NCI-H1105 (cell line): ENCODE measurements at regions not wholly inside any gene's neighbourhood (a gene's known extent, or its start where the extent isn't known, plus 50 kb on each side); places are given as distances from the start of the nearest gene placed in this dataset.

Experiments used
- DNase-seq: peaks from one replicate; lab custom pipeline; 2025; lab: John Stamatoyannopoulos, UW

GRCh38 chr2:147468349-147468748, 376.5 kb upstream of the ACVR2A start:
- no peak for DNase-seq

GRCh38 chr2:147467441-147467840, 377.4 kb upstream of the ACVR2A start:
- no peak for DNase-seq

DNA sequence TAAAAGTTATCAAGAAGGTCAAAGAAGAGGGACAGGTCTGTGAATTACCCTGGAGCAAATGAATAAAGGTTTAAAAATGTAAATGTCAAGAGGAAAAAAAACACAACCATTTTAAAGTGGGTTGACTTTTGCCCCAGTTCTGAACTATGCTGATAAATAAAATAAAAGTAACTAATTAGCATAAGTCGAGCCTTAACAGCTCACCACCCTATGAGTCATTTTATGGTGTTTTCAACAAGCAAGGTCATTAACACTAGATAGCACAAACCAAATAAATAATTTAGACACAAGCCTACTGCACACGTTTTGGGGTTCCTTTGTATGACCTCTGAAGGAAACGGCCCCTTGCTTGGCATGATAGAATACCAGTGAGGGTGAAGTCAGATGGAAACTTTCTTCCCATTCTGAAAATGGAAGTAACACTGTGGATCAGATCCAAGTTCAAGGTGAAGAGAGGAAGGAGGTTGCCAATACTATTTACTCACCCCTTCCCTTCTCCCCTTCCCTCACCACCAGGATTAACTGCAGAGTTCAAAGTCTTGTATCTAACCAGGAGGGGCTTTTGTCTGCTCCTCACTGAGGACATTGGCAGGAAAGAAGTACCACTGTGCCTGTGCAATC, 380.0 kb upstream of the ACVR2A start:
- DNase-seq: no peak

GRCh38 chr2:147463881-147464520, 380.8 kb upstream of the ACVR2A start:
- no peak for DNase-seq

DNA sequence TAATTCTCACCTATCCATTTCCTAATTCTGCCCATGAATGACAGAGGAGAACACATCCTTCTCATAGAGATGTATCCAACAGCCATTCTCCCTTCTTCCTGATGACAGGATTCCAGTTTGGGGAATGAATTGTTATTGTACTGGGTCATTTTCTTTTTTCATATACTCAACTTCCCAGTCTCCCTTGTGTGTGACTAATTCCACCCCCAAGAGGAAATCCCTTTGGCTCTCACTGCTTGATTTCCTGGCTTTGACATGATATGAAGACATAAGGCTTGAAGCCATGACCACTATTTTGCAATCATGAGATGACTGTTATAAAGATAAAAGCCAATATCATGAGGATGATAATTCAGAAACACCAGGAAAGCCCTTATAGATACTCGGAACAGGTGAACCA, 384.7 kb upstream of the ACVR2A start:
- DNase-seq: no peak

DNA sequence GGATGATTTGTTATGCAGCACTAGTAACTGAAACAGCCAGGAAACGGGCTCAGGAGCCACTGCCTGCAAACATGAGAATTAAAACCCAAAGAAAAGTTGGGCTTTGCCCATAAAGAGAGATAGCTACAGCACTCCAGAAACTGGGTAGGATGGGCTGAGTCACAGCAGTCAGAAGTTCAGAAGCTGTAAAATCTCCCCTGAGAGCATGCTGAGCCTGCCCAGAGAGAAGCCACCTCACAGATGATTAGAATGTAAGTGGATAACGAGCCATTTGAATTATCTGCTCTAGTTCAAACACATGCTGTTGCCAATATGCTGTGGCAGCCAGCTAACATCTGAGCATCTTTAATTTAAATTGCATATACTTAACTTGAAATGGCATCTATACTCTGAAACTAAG, 388.1 kb upstream of the ACVR2A start:
- peak; percentile 38 for DNase-seq

- no peak for DNase-seq
Measured at GRCh38 chr2:147451902-147452515, 392.8 kb upstream of the ACVR2A start.

DNA sequence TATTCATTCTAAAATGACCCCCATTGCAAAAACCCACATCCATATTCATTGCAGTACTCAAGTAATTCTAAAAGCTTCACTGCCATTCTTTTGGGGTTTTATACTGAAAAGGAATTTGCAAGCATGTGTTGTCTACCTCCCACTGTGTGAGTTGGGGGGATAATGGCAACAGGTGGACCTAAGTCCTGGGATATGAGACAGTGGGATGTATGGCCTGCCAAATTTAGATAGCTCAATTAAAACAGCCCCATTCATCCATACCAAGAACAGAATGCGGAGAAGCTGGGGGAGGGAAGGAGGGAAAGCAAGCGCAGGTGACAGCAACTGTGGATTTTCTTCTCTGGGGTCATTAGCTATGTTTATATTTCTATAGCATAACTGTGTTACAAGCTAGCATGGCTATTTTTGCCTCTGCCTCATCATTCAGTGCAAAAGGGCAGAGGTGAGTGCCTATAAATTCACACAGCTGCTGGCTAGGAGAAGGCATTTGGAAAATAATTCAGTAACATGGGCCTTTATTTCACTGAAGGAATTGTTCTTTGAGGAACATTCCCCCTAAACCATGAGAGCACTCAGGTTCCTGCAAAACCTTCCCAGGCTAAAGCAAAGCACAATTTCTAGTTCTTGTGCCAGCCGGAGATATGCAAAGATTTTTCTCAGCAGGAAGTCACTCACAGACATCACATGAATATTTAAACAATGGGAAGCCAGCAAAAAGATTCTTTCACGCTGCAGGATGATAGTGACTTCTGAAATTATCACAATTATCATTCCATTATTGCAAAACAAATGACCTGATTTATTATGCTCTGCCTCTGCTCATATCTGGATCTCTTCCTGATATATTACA, 393.9 kb upstream of the ACVR2A start:
- DNase-seq: no peak

DNA sequence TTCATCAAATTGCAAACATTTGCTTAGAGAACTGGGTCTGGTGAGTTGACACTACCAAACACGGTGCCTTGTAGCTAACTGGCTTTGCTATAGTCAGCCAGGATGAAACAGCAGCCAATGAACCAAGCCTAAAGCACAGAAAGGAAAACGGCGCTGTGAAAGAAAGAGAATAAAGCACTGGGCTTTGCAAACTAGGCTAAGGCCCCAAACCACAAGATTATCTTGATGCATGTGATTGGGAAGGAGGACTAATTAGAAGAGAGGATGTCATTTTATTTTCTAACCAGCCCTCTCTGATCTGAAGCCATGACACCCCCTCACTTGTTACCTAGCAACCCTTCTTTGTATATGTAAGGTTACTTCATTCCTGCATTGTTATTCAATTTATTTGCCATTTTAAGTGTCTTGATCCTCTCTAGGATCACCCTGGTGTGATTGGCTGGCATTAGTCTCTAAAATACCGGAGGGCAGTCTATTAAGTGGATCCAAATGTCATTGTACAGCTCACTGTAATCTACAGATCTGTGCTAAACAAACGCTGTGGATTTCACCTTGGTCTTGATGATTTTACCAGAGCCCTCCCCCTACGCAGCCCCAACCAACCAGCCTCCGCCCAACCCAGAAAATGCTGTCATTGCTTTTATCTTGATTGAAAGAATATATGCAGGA, 395.4 kb upstream of the ACVR2A start:
- DNase-seq: no peak

DNA sequence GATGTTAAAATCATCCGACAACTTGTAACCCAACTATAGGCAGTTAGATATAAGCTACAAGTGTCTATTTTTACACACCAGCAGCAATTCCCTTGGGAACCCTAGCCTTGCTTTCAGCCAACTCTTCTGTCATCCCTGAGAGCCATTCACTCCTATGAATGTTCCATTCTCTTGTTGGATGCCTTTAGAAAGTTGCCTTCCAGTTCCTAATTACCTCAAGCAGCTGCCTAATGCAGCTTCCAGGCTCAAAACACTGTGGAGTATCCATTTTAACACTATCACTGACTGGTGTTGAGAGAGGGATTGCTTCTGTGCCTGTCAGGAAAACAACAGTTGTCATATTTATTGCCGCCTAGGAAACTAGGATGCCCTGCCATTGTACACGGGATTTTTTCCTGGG, 402.0 kb upstream of the ACVR2A start:
- DNase-seq: no peak

GRCh38 chr2:147441182-147441581, 403.6 kb upstream of the ACVR2A start:
- DNase-seq: no peak

DNA sequence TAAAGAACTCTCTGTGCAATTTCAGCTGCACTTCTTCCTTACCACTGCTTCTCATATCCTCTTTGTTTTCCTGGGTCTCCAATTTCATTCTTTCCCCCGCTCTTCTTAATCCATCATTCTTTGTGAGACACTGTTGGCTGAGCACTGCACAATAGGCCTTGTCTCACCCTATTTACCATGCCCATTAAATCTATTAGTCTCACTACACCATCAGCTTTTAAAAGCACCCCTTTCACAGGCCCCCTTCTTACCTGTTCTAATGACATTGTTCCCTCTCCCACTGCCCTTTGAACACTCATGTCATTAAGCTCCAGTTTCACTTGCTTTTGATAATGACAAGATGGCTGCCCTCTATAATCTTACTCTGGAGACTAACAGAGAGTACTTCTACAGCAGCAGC, 404.1 kb upstream of the ACVR2A start:
- DNase-seq: no peak

- DNase-seq: no peak
Measured at GRCh38 chr2:147439986-147440385, 404.8 kb upstream of the ACVR2A start.

DNA sequence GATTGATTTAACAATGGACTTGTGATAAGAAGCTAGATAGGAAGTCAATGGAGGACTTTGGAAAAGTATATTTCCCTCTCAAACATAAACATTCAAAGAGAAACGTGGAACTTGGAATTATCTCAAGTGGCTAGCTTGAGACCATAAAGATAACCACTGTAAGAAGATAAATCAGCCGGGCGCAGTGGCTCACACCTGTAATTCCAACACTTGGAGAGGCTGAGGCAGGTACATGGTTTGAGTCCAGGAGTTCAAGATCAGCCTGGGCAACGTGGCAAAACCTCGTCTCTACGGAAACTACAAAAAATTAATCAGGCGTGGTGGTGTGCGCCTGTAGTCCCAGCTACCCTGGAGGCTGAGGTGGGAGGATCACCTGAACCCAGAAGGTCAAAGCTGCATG, 405.9 kb upstream of the ACVR2A start:
- no peak for DNase-seq

DNA sequence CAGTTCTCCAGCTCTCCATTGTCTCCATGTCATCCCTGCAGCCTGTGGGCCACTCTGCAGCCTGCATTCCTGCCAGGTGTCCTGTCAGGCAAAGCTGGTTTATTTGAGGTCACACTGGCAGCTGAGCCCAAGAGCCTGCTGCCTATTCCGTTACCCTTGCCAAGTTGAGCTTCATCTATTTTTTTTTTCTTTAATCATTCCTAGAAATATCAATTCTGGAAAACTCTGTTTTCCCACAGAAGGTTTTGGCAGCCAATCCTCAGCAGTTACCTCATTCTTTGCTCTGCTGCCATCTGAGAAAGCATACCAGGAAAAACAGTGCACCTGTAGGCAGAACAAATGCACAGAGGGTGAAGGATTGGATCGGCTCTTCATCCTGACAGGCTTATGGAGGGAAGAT, 411.0 kb upstream of the ACVR2A start:
- no peak for DNase-seq

DNA sequence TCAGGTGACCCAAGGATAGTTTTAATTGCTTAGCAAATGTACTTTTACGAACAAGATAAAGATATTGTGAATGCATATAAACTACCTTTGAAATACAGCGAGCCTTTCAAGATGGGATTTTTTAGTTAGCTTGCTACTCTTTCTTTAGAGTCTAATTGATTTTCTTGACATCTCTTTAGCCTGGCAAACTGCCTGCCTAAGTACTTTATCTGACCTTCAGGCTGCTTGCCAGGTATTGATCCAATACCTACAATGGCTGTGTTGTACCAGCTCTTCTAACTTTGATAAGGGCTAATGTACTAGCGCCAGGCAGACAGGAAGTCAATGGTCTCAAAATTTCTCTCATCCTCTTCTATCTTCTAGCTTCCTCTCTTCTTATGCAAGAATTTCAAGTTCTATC, 414.4 kb upstream of the ACVR2A start:
- DNase-seq: no peak

DNA sequence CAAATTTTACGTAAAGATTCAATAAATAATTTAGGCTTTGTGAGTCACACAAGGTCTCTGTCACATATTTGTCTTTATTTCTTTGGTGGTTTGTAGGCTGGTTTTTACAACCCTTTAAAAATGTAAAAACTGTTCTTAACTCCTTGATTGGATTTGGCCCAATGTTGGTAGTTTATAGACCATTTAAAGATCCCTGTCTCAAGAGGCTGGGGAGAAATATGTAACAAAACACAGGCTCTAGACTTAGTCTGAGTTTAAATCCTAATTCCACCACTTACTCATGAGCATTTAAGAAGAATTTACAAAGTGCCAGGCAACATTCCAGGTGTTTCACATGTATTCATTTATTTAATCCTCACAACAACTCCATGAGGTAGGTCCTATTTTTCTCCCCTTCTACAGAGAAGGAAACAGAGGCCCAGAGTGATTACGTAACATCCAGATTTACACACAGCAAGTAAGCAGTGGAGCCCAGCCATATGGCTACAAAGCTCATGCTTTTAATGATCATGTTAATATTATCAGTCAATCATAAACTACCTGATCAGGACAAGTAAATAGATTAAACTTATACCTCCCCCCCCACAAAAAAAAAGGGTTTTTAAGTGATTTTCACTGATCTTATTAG, 416.6 kb upstream of the ACVR2A start:
- DNase-seq: no peak

- DNase-seq: no peak
Measured at GRCh38 chr2:147425437-147426029, 419.3 kb upstream of the ACVR2A start.

- DNase-seq: no peak
Measured at GRCh38 chr2:147424766-147425165, 420.1 kb upstream of the ACVR2A start.

GRCh38 chr2:147420947-147421675, 423.7 kb upstream of the ACVR2A start:
- no peak for DNase-seq

GRCh38 chr2:147420517-147420916, 424.3 kb upstream of the ACVR2A start:
- no peak for DNase-seq
